Right atrium auricular region (tissue), 2 donors: ENCODE measurements at regions not wholly inside any gene's neighbourhood (a gene's known extent, or its start where the extent isn't known, plus 50 kb on each side); places are given as distances from the start of the nearest gene placed in this dataset.
A peak's percentile ranks its signal among the peaks of the same experiment; 100 is the strongest.

Experiments used
- DNase-seq: peaks from one replicate; pipeline ENCODE4 v3.0.0-alpha.2; 2019; ENCODE audit warnings: low spot score
- H3K27ac ChIP-seq, 2 donors: fragments of 200-600 bp; sonication (generic); 1 replicate in 1 of 2; 2 replicates in 1 of 2; pipeline ENCODE4 v1.5.1; 2016 to 2019
- H3K27me3 ChIP-seq, 2 donors: fragments of 200-600 bp; sonication (generic); one replicate each; pipeline versions ENCODE4 v1.5.1 to v1.6.0; 2017 to 2019
- H3K36me3 ChIP-seq: fragments of 200-600 bp; sonication (generic); one replicate; pipeline ENCODE4 v1.5.1; 2016
- H3K4me1 ChIP-seq, 2 donors: fragments of 200-600 bp; sonication (generic); one replicate each; pipeline versions ENCODE4 v1.5.1 to v1.6.0; 2017 to 2019
- H3K4me3 ChIP-seq, 2 donors: fragments of 200-600 bp; sonication (generic); 1 replicate in 1 of 2; 2 replicates in 1 of 2; pipeline ENCODE4 v1.5.1; 2017 to 2019; ENCODE audit warnings: mild to moderate bottlenecking in 1 of 2, moderate library complexity in 1 of 2
- H3K9me3 ChIP-seq, 2 donors: fragments of 200-600 bp; sonication (generic); one replicate each; pipeline ENCODE4 v1.5.1; 2019
- CTCF ChIP-seq, 2 donors: fragments of 200-600 bp; sonication (generic); IDR thresholded peaks; one replicate each; pipeline ENCODE4 v1.5.1; 2019; ENCODE audit warnings: antibody characterized with exemption in 2 of 2

- Histone ChIP-seq H3K36me3 (no peaks in the 10 kb centered on the region), H3K27ac (peak overlapping the region; percentile 97 to 99), H3K9me3 (no peaks in the 10 kb centered on the region), H3K4me3 (no peak overlapping the region), H3K4me1 (peaks cover 3 to 98% of the 10 kb centered on the region in 2 donors), H3K27me3 (no peaks in the 10 kb centered on the region)
- DNase-seq, result no peak
- TF ChIP-seq CTCF (IDR thresholded peaks at IDR 0.05), result no peak
These were observed 59.2 kb upstream of the TARBP1 start for GRCh38 chr1:234538062-234538731.

- Histone ChIP-seq H3K27me3 (no peaks in the 10 kb centered on the region), H3K9me3 (no peaks in the 10 kb centered on the region), H3K36me3 (no peaks in the 10 kb centered on the region), H3K4me3 (no peak overlapping the region), H3K4me1 (peaks cover 3 to 98% of the 10 kb centered on the region in 2 donors), H3K27ac (peak overlapping the region; percentile 97 to 99)
- no peak for TF ChIP-seq CTCF (IDR thresholded peaks at IDR 0.05)
- no peak for DNase-seq
These were observed 58.3 kb upstream of the TARBP1 start for GRCh38 chr1:234537236-234537635.

GRCh38 chr1:234536741-234537140 lies 57.8 kb upstream of the TARBP1 start:
- no peaks in the 10 kb centered on the region for H3K9me3 ChIP-seq
- no peak for TF ChIP-seq CTCF (IDR thresholded peaks at IDR 0.05)
- H3K4me1 ChIP-seq, result peaks cover 3 to 100% of the 10 kb centered on the region in 2 donors
- H3K27ac ChIP-seq, result peak overlapping the region; percentile 97 to 99
- H3K36me3 ChIP-seq, result no peaks in the 10 kb centered on the region
- no peak overlapping the region for H3K4me3 ChIP-seq
- DNase-seq, result no peak
- H3K27me3 ChIP-seq, result no peaks in the 10 kb centered on the region

- TF ChIP-seq CTCF (IDR thresholded peaks at IDR 0.05), result no peak
- Histone ChIP-seq H3K36me3 (no peaks in the 10 kb centered on the region), H3K27me3 (no peaks in the 10 kb centered on the region), H3K27ac (peak overlapping the region; percentile 97 to 99), H3K4me3 (no peak overlapping the region), H3K4me1 (peaks cover 3 to 100% of the 10 kb centered on the region in 2 donors), H3K9me3 (no peaks in the 10 kb centered on the region)
- peak; percentile 90 for DNase-seq
These were observed 57.0 kb upstream of the TARBP1 start for GRCh38 chr1:234535763-234536515.

- no peaks in the 10 kb centered on the region for H3K27me3 ChIP-seq
- DNase-seq, result no peak
- no peak for TF ChIP-seq CTCF (IDR thresholded peaks at IDR 0.05)
- H3K27ac ChIP-seq, result peak overlapping the region; percentile 97 to 99
- no peaks in the 10 kb centered on the region for H3K36me3 ChIP-seq
- no peak overlapping the region for H3K4me3 ChIP-seq
- no peaks in the 10 kb centered on the region for H3K9me3 ChIP-seq
- peaks cover 3 to 100% of the 10 kb centered on the region in 2 donors for H3K4me1 ChIP-seq
These were observed 56.2 kb upstream of the TARBP1 start for GRCh38 chr1:234535218-234535617.
